Transverse colon (tissue), 4 donors: ENCODE measurements at regions not wholly inside any gene's neighbourhood (a gene's known extent, or its start where the extent isn't known, plus 50 kb on each side); places are given as distances from the start of the nearest gene placed in this dataset.

ENCODE experiments used
- EP300 ChIP-seq: sonication (generic); formaldehyde crosslinking; IDR thresholded peaks from one replicate; pipeline ENCODE4 v1.6.1; 2017; ENCODE audit warnings: antibody characterized with exemption, low read depth
- POLR2A ChIP-seq: fragments of 450-650 bp; IDR thresholded peaks from one replicate; pipeline ENCODE4 v1.6.1; 2016; ENCODE audit warnings: antibody characterized with exemption, mild to moderate bottlenecking, moderate library complexity
- POLR2AphosphoS5 ChIP-seq, 3 donors: sonication (generic); formaldehyde crosslinking; IDR thresholded peaks; one replicate each; pipeline ENCODE4 v1.6.1; 2016; ENCODE audit warnings: antibody characterized with exemption in 3 of 3
- TF ChIP-seq, protein P1 (sequence below), 5 experiments: fragments of 200-600 bp in 3 of 5; fragments of 450-650 bp in 2 of 5; sonication (generic) in 3 of 5; IDR thresholded peaks; 1 replicate in 2 of 5; 2 replicates in 3 of 5; pipeline ENCODE4 v1.5.1; 2016 to 2017; ENCODE audit warnings: antibody characterized with exemption in 5 of 5, inconsistent platforms in 3 of 5, mild to moderate bottlenecking in 2 of 5, moderate library complexity in 1 of 5

DNA sequence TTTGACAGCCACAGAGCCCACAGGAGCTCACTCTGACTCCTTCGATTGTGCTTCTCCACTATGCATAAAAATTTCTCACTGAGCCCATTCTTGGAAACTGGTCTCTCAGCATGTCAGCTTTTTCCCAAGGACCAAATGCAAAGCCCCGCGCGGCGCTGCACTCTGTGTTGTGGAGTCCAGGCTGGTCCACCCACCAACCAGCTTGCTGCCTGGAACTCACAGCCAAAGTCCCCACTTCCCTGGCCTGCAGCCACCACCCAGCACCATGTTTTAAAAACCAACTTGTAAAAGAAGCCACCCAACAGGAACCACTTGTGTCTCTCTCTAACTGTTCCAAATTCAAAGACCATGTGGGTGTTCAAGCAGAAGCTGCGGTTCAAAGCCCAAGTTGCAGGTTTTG, 124.4 kb downstream of the SPATA19 start:
- TF ChIP-seq POLR2AphosphoS5 (IDR thresholded peaks at IDR 0.05) = no peak
- TF ChIP-seq EP300 = no peak
- TF ChIP-seq, protein P1, sequence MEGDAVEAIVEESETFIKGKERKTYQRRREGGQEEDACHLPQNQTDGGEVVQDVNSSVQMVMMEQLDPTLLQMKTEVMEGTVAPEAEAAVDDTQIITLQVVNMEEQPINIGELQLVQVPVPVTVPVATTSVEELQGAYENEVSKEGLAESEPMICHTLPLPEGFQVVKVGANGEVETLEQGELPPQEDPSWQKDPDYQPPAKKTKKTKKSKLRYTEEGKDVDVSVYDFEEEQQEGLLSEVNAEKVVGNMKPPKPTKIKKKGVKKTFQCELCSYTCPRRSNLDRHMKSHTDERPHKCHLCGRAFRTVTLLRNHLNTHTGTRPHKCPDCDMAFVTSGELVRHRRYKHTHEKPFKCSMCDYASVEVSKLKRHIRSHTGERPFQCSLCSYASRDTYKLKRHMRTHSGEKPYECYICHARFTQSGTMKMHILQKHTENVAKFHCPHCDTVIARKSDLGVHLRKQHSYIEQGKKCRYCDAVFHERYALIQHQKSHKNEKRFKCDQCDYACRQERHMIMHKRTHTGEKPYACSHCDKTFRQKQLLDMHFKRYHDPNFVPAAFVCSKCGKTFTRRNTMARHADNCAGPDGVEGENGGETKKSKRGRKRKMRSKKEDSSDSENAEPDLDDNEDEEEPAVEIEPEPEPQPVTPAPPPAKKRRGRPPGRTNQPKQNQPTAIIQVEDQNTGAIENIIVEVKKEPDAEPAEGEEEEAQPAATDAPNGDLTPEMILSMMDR (IDR thresholded peaks at IDR 0.05) = no peak
- TF ChIP-seq POLR2A = no peak
